IPS-NIHi7 (cell line): ENCODE measurements at regions not wholly inside any gene's neighbourhood (a gene's known extent, or its start where the extent isn't known, plus 50 kb on each side); places are given as distances from the start of the nearest gene placed in this dataset.
"Not testable (repeated sequence)": the region's sequence is repeated elsewhere in the genome, so short reads cannot be mapped to it uniquely, and the experiment has no call there.

Experiments used
- DNase-seq: peaks from one replicate; pipeline ENCODE4 v3.0.0; 2012; ENCODE audit warnings: mixed read lengths; ENCODE audit errors: extremely low spot score

- no peak for DNase-seq
Measured at GRCh38 chr7:115649429-115649828, 381.1 kb downstream of the TFEC start.

- no peak for DNase-seq
Measured at GRCh38 chr7:115647712-115648111, 382.9 kb downstream of the TFEC start.

GRCh38 chr7:115642194-115642593 is 388.4 kb downstream of the TFEC start:
- no peak for DNase-seq

DNA sequence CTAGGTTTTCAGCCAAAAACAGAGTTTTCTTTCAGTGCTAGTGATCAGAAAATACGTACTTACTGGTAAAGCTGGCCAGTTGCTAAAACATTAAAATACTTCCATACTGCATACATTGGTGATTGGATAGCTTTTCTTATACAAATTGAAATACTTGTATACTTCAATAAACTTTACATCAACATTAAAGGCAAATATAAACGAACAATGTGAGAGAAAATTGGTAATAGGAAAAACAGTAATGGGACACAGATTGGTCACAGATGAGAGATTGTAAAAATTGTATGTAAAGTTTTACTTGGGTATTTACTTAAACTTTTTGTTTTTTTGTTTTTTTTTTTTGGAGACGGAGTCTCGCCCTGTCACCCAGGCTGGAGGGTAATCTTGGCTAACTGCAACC is 391.7 kb downstream of the TFEC start:
- DNase-seq, result no peak

DNA sequence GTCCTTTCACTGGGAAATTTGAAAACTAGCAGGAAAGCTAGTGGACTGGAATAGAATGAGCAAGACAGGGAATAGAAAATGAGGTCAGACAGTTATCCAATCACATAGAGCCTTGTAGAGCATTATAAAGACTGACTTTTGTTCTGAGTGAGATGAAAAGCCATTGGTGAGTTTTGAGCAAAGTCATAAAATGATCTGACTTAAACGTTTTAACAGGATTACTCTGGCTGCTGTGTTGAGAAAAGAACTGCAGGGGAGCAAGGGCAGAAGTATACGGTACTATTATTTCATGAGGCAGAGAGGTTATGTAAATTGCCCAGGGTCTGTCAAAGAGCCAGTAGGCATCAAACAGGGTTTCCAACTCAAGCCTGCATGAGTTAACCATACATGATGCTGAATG is 393.4 kb downstream of the TFEC start:
- no peak for DNase-seq

GRCh38 chr7:115635876-115636275 is 394.7 kb downstream of the TFEC start:
- no peak for DNase-seq

- DNase-seq, result no peak
Measured at GRCh38 chr7:115635376-115635775, 395.2 kb downstream of the TFEC start.

GRCh38 chr7:115634633-115635032 is 395.9 kb downstream of the TFEC start:
- no peak for DNase-seq

DNA sequence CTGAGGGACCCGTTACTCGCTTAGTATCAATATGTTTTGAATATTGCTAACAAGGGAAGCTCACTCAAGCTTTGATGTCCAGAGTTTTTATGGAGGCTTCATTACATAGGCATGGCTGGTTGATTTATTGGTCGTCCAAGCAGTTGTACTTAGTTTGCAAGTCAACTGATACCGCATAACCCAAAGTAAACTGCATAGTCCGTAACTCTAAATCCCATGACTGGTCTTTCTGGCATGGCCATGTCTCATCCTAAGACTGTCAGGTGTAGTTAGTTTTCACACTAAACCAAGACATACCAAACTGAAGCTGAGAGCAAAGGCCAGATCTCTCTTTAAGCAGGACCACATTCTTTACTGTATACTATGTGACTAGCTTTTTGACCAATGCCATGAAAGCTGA is 397.9 kb downstream of the TFEC start:
- no peak for DNase-seq

DNA sequence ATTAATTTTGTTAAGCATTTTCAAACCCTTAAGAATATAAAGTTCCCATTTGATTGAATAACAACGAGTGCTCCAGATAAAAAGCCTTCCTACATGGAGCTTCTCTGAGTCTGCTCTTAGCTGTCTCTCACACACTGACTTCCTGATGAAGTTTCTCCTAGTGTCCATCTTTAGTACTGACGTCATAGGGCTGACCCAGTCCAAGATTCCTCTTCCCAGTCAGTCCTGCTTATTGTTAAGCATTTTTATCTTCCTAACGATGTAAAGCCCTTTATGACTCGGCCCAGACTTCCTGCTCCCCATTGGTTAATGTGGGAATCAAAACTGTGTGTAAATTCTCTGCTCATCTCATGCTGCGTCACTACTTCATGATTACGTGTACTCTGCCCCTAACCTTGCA is 398.8 kb downstream of the TFEC start:
- no peak for DNase-seq

- no peak for DNase-seq
Measured at GRCh38 chr7:115630049-115630448, 400.5 kb downstream of the TFEC start.

DNA sequence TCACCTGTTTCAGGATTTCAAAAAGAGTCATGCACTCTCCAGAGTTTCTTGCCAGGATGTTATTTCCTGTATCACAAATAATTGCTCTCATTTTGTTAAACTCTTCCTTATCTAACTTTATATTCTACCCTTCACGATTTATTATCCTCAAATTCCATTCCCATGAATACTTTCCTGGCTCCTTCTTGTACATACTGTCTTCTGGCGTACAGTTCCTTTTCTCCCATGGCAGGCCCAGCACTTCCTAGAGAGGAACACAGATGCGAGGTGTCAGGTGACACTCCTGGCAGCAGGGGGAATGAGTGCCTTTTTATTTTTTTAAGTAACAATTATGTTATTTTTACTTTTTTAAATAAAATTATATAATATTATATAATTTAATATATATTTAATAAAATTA is 411.9 kb downstream of the TFEC start:
- DNase-seq, result no peak

DNA sequence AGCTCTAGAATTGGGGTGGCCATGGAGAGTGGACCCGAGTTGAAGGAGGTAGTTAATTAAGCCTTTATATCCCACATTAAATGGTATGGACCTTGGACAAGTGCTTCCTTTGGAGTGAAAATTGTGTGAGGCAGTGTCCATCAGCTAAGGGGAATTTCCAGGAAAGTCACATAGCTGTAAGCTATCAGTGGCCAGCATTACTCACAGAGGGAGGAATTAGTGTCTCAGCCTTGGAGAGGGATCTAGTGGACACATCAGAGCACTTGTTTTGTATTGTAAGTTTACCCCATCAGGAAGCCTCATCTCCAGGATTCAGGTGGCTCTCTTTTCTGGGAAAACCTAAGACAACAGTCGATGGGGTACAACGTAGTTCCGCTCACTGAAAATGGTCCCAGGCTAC is 416.7 kb downstream of the TFEC start:
- no peak for DNase-seq

DNA sequence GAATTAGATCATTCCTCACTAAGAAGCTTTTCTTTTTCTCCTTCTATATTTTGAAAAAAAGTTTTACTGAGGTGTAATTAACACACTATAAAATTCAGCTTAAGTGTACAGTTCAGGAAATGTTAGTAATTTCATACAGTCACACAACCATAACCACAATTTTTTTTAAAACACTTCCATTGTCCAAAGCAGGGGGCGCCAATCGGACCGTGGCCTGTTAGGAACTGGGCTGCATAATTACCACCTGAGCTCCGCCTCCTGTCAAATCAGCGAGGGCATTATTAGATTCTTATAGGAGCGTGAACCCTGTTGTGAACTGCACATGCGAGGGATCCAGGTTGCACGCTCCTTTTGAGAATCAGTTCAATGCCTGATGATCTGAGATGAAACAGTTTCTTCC is 427.1 kb downstream of the TFEC start:
- no peak for DNase-seq

GRCh38 chr7:115600207-115600606 is 430.4 kb downstream of the TFEC start:
- DNase-seq, result no peak

GRCh38 chr7:115599184-115599583 is 431.4 kb downstream of the TFEC start:
- DNase-seq, result not testable (repeated sequence)

GRCh38 chr7:115597220-115597619 is 433.3 kb downstream of the TFEC start:
- not testable (repeated sequence) for DNase-seq

- no peak for DNase-seq
Measured at GRCh38 chr7:115593111-115593510, 437.5 kb downstream of the TFEC start.

- DNase-seq, result no peak
Measured at GRCh38 chr7:115585015-115585718, 445.4 kb downstream of the TFEC start.

- DNase-seq, result no peak
Measured at GRCh38 chr7:115582956-115583355, 447.6 kb downstream of the TFEC start.

- DNase-seq, result no peak
Measured at GRCh38 chr7:115578576-115578975, 452.0 kb downstream of the TFEC start.

GRCh38 chr7:115574681-115575291 is 455.8 kb downstream of the TFEC start:
- DNase-seq, result no peak

DNA sequence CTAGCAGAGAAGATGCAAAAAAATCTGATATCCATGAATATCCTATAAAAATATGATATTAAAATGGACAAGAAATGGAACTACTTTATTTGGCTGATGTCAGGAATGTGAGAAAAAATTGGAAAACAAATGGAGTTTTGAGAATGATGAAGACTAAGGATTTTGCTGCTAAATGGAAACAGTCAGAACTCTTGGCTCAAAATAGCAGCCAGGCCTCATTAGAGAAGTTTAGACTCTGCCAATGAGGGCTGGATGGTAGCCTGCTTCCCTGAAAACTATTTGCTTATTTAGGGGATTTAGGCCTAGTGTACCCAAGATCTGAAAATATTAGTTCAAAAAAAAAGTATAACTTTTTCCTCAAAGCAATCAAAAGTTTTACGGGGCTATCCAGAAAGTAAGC is 458.5 kb downstream of the TFEC start:
- DNase-seq, result no peak
